ENCODE measurements at regions not wholly inside any gene's neighbourhood (a gene's known extent, or its start where the extent isn't known, plus 50 kb on each side); places are given as distances from the start of the nearest gene placed in this dataset.
"Not testable (repeated sequence)": the region's sequence is repeated elsewhere in the genome, so short reads cannot be mapped to it uniquely, and the experiment has no call there.

- not testable (repeated sequence) for DNase-seq (ENCODE audit: low spot score)
Observed at GRCh38 chr16:87038528-87038927, 278.7 kb downstream of the C16orf95 start.

- DNase-seq (ENCODE audit: low spot score), result no peak
Observed at GRCh38 chr16:87040169-87041117, 276.7 kb downstream of the C16orf95 start.

- DNase-seq (ENCODE audit: low spot score), result no peak
Observed at GRCh38 chr16:87041286-87041685, 275.9 kb downstream of the C16orf95 start.

- no peak for DNase-seq (ENCODE audit: low spot score)
Observed at GRCh38 chr16:87042551-87043230, 274.5 kb downstream of the C16orf95 start.

- DNase-seq (ENCODE audit: low spot score), result no peak
Observed at GRCh38 chr16:87043231-87044031, 273.8 kb downstream of the C16orf95 start.

- no peak for DNase-seq (ENCODE audit: low spot score)
Observed at GRCh38 chr16:87044032-87044382, 273.2 kb downstream of the C16orf95 start.

GRCh38 chr16:87044829-87045228, 272.4 kb downstream of the C16orf95 start:
- DNase-seq (ENCODE audit: low spot score), result no peak

GRCh38 chr16:87045466-87046216, 271.6 kb downstream of the C16orf95 start:
- no peak for DNase-seq (ENCODE audit: low spot score)

GRCh38 chr16:87046235-87046634, 271.0 kb downstream of the C16orf95 start:
- no peak for DNase-seq (ENCODE audit: low spot score)

GRCh38 chr16:87047221-87048037, 269.8 kb downstream of the C16orf95 start:
- no peak for DNase-seq (ENCODE audit: low spot score)

- DNase-seq (ENCODE audit: low spot score), result no peak
Observed at GRCh38 chr16:87048038-87048729, 269.0 kb downstream of the C16orf95 start.

GRCh38 chr16:87048730-87049115, 268.5 kb downstream of the C16orf95 start:
- DNase-seq (ENCODE audit: low spot score), result no peak

GRCh38 chr16:87049216-87049615, 268.0 kb downstream of the C16orf95 start:
- not testable (repeated sequence) for DNase-seq (ENCODE audit: low spot score)

GRCh38 chr16:87050142-87050541, 267.1 kb downstream of the C16orf95 start:
- no peak for DNase-seq (ENCODE audit: low spot score)

GRCh38 chr16:87051526-87052320, 265.5 kb downstream of the C16orf95 start:
- no peak for DNase-seq (ENCODE audit: low spot score)

- no peak for DNase-seq (ENCODE audit: low spot score)
Observed at GRCh38 chr16:87052506-87052905, 264.7 kb downstream of the C16orf95 start.

- DNase-seq (ENCODE audit: low spot score), result no peak
Observed at GRCh38 chr16:87053016-87053982, 263.9 kb downstream of the C16orf95 start.

- DNase-seq (ENCODE audit: low spot score), result no peak
Observed at GRCh38 chr16:87054154-87054553, 263.0 kb downstream of the C16orf95 start.
